HG03558 (cell line): ENCODE measurements at regions not wholly inside any gene's neighbourhood (a gene's known extent, or its start where the extent isn't known, plus 50 kb on each side); places are given as distances from the start of the nearest gene placed in this dataset.

Source experiments
- ATAC-seq: cut with Tn5 transposase; IDR thresholded peaks from one replicate; pipeline ENCODE4 v1.9.1; 2021; ENCODE audit warnings: moderate number of reproducible peaks; ENCODE audit not compliant: unreplicated experiment; ENCODE audit errors: extremely low read depth

DNA sequence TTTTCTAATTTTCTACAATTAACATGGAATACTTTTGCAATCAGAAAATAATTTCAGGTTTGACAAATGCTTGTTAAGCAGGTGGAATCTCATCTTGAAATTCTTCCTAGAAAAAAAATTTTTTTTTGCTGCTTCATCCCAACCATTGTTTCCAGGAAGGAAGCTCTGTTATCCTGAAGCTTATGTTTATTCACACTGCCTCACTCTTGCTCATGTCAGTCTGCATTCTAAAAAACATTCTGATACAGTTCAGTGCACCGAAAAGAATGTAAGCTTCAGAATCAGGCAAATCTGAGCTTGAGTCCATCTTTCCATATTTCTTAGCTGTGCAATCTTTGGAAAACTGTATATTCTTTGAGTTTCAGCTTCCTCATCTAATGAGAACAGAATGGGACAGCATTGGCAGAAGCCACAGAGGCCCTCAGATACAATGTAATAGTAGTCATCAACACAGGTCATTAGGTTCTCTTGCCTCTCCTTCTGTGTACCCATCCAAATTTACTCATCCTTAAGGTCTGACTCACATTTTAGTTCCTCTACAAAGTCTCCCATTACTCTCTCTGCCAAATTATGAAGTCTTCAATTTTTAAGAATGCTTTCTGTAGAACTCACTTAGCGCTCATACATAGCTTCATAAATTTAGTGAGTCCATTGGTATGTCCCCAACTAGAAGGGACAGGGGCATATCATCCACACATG lies 881.8 kb upstream of the NR2F2 start:
- no peak for ATAC-seq

DNA sequence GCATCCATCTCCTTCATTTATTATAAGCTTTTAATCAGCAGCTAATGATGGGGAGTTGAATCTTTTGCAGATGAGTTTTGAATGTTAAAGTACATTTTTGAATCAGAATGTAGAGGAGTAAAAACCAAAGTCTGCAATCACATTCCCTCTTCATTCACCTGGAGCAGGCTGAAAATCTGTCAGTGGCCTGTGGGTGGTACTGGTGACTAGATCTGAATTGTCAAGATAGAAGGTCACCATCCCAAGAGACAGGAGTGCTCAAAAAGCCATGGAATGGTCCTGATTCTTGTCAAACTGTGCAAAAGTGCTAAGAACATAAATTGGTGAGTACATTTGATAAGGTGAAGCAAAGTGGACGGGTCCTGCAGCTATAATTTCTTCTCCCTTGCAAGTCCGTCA lies 881.3 kb upstream of the NR2F2 start:
- ATAC-seq: no peak

DNA sequence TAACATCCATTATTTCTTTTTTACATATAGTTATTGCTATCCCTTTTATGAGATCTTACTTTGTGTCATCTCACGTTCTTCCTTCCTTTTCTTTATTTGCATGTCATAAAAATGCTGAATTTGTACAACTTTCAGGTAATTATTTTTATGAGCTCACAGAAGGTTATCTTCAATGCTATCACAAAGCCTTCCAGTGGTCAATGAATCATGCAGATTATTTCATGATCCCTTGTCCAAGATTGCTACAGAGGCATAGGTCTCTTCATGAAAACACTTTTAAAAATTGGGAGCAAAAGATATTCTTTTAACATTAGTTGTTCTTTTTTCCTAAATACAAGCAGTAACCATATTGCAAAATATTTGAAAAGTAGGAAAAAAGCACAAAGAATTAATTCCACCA lies 880.1 kb upstream of the NR2F2 start:
- ATAC-seq: no peak

DNA sequence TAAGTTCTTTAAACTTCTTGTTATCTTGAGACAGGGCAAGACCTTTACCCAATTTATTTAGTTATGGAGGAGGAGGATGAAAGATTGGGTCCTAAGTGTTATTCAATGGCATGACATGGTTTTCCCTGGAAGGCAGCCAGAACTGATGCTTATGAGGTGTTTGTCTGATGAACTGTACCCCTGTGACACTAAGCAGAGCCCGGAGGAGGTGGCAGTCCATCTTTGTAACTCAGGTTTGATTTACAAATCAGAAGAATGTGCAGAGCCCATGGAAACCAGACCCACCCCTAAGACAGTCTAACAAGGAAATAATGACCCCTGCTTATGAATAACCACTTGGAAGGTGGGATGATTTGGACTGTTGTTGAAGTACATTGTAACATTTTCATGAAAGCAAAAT lies 878.6 kb upstream of the NR2F2 start:
- no peak for ATAC-seq

DNA sequence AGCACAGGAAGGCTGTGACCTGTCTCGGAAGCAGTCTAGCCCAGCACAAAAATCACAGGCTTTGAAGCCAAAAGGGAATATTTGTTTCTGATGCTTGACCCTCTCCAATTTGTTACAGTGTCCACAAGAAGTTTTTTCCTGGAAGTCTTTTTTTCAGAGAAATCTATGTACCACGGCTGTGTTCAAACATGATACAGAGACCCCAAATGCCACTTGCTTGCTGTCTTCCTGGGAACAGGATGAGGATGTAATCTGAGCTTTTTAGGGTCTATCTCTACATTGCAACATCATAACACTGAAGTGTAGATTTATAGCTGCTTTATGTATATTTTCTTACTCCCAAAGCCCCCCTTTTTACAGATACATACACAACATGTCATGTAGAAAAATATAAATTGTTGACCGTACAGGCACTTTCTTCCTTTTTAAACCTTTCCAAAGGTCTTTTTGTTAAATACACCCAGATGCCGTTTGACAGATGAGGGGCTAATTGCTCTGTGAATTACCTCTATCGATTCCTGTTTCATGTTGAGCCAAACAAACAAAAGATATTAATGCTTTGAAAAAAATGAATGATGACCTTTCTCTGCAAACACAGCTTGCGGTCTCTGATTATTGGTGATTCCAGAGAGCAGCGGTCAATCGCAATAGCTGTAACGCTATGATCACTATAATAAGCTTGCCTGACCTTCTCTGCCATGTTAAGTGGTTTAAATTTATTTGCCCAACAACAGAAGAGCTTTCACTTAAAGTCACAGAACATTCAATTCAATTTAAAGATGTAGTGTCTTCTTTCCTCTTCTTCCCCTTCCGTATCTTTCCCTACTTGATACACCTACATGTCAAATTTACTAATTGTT lies 875.9 kb upstream of the NR2F2 start:
- ATAC-seq: no peak

DNA sequence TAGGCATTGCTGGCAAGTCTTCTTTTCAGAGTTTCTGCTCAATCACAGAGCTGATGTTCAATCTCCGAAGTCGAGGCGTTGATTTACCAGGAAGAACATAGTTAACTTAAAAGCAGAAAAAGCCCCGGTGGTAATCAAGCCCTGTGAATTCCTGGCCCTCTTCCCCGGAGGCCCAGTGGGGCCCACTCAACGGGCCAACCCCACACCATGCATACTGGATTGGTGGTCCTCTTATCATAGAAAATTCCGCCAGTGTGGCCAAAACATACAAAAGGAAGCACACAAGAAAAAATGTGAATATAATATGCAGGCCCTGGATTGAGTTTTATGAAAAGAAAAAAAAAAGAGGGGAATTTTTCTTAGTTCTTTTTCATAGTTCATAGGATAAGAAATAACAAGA lies 873.0 kb upstream of the NR2F2 start:
- no peak for ATAC-seq

DNA sequence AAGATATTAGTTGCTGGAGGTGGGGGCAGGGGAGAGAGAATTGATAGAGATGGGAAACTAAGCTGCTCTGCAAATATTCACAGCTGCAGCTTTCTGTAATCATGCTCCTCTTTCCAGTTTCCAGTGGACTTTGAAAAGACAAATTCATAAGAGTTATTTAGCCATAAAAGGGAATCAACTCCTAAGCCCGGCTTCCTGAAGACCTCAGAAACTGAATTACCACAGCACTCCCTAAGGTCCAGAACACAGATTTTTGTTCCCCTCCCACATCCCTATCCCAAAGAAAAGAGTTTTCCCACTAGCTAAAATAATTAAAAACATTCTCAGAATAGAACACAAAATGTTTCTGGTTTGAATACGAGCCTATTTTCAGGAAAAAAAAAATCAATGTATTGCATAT lies 871.8 kb upstream of the NR2F2 start:
- no peak for ATAC-seq

DNA sequence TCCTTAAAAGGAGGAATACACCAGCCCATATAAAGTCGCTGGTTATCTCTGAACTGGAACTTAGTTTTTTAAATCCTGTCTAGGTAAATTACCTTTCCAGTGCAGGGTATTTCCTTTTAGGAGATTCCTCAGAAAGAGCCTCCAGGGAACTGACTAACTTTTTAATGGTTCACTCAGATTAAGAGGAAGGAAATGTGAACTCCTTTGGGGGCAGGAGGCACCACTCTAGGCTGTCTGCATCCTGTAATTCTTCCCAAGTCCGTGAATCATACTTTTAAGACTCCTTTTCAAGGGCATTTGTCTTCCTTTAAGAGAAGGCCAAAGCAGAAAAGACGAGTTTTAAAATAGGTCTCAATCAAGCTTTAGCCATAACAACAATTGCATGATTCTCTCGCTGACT lies 871.2 kb upstream of the NR2F2 start:
- no peak for ATAC-seq

DNA sequence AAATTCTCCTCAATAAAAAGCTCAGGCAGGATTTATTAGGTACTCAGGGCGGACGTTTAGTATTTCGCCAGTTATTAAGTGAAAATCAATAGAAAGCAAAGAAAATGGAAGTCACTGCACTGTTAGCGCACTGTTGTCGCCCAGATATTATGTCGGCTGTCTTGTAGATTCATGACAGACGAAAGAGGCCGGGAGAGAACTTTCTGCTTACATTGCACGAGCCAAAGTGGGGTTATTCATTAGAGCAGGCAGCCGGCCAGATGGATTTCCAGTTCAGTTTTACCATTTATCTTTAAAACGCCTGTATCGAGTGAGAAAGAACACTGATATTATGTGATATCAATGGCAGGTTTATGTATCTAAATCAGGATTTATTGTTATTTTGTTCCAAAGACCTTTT lies 866.0 kb upstream of the NR2F2 start:
- no peak for ATAC-seq

DNA sequence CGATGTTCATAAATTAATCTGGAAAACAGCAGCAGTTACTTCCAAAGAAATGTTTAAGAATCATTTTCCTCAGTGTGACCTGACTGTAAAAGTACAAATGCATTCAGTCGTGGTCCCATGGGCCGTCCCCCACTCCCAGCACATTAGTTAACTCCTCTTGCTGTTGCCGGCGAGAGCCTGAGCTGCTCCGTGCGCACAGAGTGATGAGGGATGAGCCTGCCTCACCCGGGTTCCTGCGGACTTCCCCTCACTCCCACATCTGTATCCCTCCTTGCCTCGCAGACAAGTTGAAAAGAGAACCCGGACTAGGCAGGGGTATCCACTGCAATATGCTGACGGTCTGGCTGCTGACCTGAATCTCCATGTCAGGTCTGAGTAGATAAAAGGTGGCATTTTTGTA lies 861.7 kb upstream of the NR2F2 start:
- ATAC-seq: no peak

DNA sequence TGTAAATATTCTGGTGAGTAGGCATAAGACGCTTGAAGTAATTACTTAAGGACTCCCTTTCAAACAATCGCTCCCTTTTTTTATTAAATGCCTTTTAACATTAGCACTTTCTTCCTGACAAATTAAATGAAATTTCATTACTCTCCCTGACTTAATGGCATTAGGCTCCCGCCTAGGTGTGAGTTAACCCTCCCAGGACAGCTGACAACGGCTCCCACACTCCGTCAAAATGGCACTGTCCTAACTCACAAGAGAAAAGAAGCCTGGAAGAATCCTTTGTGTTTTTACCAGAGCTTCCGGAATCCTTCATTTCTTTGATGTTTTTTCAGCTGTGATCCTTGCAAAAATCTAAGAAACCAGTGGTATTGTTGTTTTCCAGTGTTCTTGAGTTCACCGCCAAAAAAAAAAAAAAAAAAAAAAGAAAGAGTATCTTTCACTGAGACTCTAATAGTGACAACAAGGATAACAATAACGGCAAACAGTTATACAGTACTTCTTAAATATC lies 861.0 kb upstream of the NR2F2 start:
- ATAC-seq: no peak

DNA sequence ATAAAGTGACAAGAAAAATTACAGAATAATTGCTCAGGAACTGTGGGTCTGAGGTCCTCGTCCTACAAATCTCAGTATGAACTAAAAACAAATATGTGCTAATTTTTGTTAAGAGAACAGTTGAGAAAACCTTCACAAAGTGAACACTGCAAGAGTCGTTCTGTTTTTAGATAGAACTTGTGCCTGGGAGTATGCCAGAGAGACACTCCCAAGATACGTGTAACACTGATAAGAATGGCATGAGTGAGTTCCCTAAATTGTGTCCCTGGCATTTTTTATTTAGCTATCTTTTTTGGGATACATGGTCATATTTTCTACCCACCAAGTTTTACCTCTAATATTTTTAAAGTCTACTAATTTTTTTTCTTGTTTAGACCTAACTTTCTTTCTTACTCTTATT lies 860.0 kb upstream of the NR2F2 start:
- no peak for ATAC-seq

DNA sequence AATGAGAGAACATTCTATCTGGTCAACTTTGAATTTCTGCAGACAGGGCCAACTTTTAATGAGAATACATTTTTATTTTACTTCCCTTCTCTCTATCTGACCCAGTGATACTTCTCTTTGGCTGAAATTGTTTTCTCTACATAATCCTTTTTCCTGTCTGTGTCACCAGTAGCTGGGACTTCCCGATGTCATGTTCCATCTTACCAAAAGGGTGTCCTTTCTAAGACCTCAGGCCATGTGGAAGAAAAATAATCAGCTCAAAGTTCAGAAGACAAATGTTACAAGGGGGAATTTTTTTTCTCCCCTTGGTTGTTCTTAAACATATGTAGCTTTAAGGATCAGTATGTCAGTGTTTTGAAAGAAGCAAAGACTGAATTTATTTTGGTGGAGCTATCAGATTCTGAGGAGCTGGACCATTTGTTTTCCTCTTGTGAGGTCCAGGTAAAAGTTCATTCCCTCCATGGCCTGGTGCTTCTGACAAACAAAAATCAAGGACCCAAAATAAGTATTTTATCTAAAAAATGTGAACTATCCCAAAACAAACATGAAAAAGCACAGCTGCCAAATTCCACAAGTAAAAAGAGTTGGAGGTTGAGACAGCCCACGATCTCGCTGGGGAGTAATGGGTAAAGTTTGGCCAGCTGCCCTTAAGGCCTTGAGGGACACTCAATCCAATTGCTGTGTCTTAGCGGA lies 859.4 kb upstream of the NR2F2 start:
- ATAC-seq: no peak

DNA sequence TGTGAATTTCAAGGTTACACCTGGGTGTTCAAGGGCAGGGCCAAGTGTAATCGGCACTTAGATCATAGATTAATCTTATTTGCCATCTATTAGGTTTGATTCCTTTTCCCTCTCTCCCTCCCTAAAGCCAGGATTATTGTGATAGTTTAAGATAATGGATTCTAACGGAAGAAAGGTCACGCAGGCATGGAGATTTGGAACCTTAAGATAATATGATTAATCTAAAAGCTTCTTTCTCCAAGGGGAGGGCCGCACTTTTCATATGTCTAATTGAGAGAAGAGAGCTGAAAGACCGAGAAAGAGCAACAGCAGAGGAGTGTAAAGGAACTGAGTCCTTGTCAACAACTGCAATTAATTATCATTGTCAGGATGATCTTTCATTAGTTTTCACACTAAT lies 858.8 kb upstream of the NR2F2 start:
- ATAC-seq: no peak

DNA sequence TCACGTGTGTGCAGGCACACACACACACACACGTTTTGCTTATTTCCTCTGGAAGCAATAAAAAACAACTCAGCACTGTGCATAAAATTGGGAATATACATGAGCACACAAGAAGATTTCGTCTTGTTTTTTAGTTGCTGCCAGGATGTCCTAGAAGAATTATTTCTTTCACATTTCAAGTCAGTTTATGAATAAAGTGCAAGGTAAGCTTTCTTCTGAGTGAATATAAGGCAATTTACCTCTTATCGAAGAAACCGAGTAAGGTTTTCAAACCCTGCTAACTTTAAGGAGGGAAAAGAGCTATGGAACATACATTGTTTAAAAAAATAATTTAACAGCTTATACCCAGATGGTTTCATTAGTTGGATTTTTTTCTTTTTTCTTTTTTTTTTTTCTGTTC lies 855.4 kb upstream of the NR2F2 start:
- no peak for ATAC-seq

DNA sequence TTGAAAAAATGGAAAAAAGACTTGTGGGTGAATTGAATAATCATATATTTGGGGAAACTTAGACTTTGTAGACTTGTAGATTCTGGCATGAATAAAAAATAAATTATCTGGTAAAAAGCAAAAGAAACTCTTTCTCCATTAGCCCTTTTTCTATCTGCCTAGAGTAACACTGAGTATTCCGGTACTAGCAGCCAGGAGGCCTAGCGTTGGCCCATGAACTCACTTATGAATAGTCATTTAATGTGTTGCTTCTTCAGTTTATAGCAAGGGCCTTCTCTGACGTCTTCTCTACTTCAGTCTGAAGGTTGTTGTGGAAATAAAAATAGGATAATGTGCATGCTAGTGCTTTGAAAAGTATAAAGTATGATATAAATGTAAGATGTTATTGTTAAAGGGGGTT lies 851.2 kb upstream of the NR2F2 start:
- no peak for ATAC-seq

DNA sequence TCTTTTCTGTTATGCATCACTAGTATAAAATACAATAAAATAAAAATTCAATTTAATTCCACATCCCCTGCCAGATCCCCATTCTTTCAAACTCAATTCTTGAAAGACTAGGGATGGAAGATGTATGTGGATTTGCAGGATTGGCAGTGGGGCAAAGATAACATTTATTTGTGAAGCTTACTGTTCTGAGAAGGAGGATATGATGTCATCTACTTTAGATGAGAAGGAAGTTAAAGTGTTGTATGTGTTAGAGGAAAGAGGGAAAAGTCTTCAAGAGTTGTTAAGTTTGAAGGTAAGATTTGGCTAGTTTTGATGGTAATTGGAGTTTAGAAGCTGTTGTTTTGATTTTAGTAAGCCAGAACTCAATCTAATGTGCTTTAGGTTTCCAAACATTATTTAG lies 845.1 kb upstream of the NR2F2 start:
- no peak for ATAC-seq

DNA sequence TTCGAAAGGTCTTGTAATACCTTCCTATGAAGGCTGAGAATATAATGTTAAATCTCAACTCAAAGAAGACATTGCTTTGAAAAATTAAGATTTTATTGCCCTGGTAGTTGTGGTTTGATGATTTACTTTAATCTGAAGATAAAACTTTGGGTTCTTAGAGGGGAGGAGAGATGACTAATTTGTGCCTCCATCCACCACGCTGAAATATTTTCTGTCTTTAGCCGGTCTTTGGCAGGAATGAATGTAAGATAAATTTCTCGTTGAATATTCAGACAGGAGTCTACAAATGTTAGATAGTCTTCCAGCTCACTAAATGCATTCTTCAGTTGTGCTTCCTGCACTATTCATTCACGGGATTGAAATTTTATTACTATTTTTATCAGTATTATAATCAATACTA lies 844.3 kb upstream of the NR2F2 start:
- no peak for ATAC-seq

DNA sequence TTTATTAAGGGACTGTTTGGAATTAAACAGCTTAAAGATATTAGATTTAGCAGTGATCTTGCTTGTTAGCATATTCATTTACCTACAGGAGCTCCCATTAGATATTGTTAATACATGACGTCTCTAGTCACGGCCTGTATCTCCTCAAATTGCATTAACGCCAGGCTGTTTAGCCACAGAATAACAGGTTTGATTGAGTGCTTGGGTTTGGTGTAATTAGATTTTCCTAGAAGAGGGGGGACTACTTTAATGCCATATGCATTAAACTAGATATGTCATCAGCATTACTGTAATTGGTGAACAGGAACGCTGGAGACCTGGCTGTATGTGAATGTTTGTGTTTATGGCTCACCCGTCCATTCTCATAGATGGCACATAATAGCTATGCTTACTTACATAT lies 841.4 kb upstream of the NR2F2 start:
- ATAC-seq: no peak

DNA sequence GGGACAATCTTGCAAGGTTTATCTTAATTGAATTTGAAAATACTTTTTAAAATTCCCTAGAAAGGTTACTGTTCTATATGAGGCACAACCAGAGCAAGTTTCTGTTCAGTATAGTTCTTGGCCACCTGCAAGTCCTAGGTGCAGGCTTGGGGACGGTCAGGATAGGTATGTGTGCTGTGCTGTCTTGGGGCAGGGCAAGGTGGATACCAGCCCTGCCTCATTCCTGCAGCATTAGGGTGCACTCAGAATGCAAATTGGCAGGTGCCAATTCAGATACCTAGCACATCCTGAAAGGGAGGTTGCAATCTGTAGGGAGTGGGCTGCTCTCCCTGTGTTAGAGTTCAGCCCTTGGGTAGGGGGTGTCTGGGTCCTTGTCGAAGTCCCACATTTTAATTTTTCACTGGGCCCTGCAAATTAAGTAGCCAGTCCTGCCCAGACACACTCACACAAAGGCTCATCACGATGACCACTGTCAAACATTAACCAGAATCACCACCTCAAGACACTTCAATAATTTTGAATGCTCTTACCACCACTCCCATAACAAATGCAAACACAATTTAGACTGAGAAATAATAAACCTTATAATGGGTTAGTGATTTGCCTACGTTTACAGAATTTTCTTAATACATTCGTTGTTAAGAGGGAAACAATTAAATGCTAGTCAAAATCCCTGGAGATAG lies 838.0 kb upstream of the NR2F2 start:
- ATAC-seq: no peak
